ENCODE measurements at regions not wholly inside any gene's neighbourhood (a gene's known extent, or its start where the extent isn't known, plus 50 kb on each side); places are given as distances from the start of the nearest gene placed in this dataset.
"Not testable (repeated sequence)": the region's sequence is repeated elsewhere in the genome, so short reads cannot be mapped to it uniquely, and the experiment has no call there.

- H3K27ac ChIP-seq: no peak overlapping the region
These were observed 62.9 kb upstream of the EHBP1 start for GRCh38 chr2:62642429-62643099.

GRCh38 chr2:62641936-62642335, 63.6 kb upstream of the EHBP1 start:
- Histone ChIP-seq H3K4me3 (no peak overlapping the region), H3K27me3 (no peaks in the 10 kb centered on the region), H3K36me3 (no peaks in the 10 kb centered on the region), H3K27ac (no peak overlapping the region), H3K9me3 (no peaks in the 10 kb centered on the region), H3K4me1 (no peaks in the 10 kb centered on the region)
- TF ChIP-seq CTCF (IDR thresholded peaks at IDR 0.05) (no peak), POLR2AphosphoS5 (IDR thresholded peaks at IDR 0.05) (no peak)
- DNase-seq (ENCODE audit: low spot score in 2 of 2): no peak
- intact Hi-C loops (cut with DNase I; ENCODE audit: low total_unique reads): no loop called here

More at GRCh38 chr2:62642429-62643099, 62.9 kb upstream of the EHBP1 start:
- DNase-seq (ENCODE audit: low spot score in 2 of 2): no peak
- intact Hi-C loops (cut with DNase I; ENCODE audit: low total_unique reads): no loop called here
- Histone ChIP-seq H3K9me3 (no peaks in the 10 kb centered on the region), H3K36me3 (no peaks in the 10 kb centered on the region), H3K4me3 (no peak overlapping the region), H3K27me3 (no peaks in the 10 kb centered on the region), H3K4me1 (no peaks in the 10 kb centered on the region)
- no peak for TF ChIP-seq POLR2A (IDR thresholded peaks at IDR 0.05)
- no peak for TF ChIP-seq POLR2AphosphoS5 (IDR thresholded peaks at IDR 0.05)
- TF ChIP-seq CTCF (IDR thresholded peaks at IDR 0.05): no peak

DNA sequence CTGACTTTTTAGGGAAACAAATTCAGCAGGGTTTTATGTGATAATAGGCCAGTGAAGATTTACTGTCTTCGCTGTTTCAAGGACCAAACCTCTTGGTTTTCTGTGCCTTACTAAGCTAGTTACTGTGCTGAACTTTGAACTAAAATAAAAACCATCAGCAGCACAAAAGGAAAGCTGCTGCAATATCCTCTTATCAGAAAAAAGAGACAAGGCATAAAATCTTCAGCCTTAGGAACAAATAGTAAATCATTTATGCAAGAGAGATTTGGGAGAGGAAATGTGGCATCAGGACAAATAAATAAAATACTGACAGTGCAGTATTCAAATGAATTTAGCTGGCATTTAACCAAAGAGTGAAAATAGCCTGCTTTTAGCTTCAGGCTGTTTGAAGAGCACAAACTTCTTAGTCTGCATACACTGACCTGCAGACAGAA, 64.1 kb upstream of the EHBP1 start:
- Histone ChIP-seq H3K9me3 (no peaks in the 10 kb centered on the region), H3K27ac (no peak overlapping the region), H3K36me3 (no peaks in the 10 kb centered on the region), H3K4me3 (no peak overlapping the region), H3K4me1 (no peaks in the 10 kb centered on the region), H3K27me3 (no peaks in the 10 kb centered on the region)
- no peak for DNase-seq (ENCODE audit: low spot score in 2 of 2)
- TF ChIP-seq CTCF (IDR thresholded peaks at IDR 0.05): no peak
- TF ChIP-seq POLR2AphosphoS5 (IDR thresholded peaks at IDR 0.05): no peak
- intact Hi-C loops (cut with DNase I; ENCODE audit: low total_unique reads): no loop called here

GRCh38 chr2:62631160-62632085, 74.1 kb upstream of the EHBP1 start:
- peaks cover 0 to 6% of the 10 kb centered on the region in 2 donors for H3K9me3 ChIP-seq
- DNase-seq (ENCODE audit: low spot score in 2 of 2): no peak
- H3K4me3 ChIP-seq: no peak overlapping the region

DNA sequence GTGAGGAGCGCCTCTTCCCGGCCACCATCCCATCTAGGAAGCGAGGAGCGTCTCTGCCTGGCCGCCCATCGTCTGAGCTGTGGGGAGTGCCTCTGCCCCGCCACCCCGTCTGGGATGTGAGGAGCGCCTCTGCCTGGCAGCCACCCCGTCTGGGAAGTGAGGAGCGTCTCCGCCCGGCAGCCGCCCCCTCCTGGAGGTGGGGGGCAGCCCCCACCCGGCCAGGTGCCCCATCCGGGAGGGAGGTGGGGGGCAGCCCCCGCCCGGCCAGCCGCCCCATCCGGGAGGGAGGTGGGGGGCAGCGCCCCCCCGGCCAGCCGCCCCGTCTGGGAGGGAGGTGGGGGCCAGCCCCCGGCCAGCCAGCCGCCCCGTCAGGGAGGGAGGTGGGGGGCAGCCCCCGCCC, 75.3 kb upstream of the EHBP1 start:
- H3K9me3 ChIP-seq; H3K27me3 ChIP-seq; H3K36me3 ChIP-seq; DNase-seq (ENCODE audit: low spot score in 2 of 2); intact Hi-C loops (cut with DNase I; ENCODE audit: low total_unique reads); H3K4me3 ChIP-seq; H3K4me1 ChIP-seq; H3K27ac ChIP-seq: not testable (repeated sequence)

More at GRCh38 chr2:62631160-62632085, 74.1 kb upstream of the EHBP1 start:
- Histone ChIP-seq H3K4me1 (no peaks in the 10 kb centered on the region), H3K27ac (no peak overlapping the region), H3K36me3 (no peaks in the 10 kb centered on the region), H3K27me3 (no peaks in the 10 kb centered on the region)
- no peak for TF ChIP-seq POLR2AphosphoS5 (IDR thresholded peaks at IDR 0.05)
- no peak for TF ChIP-seq CTCF (IDR thresholded peaks at IDR 0.05)
- TF ChIP-seq POLR2A (IDR thresholded peaks at IDR 0.05): no peak
- intact Hi-C loops (cut with DNase I; ENCODE audit: low total_unique reads): no loop called here

DNA sequence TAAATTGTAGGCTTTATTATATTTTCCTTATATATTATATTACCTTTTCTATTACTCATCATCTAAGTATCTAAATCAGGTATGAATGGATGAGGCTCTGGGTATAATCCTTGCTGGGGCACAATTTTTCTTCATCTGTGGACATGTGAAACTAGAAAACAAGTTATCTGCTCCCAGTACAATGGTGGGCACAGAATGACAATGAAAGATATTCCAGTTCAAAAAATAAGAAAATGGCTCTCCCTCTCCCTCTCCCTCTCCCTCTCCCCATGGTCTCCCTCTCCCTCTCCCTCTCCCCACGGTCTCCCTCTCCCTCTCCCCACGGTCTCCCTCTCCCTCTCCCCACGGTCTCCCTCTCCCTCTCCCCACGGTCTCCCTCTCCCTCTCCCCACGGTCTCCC, 76.2 kb upstream of the EHBP1 start:
- H3K9me3 ChIP-seq; H3K36me3 ChIP-seq; H3K27ac ChIP-seq; H3K4me3 ChIP-seq; H3K4me1 ChIP-seq; H3K27me3 ChIP-seq; DNase-seq (ENCODE audit: low spot score in 2 of 2); intact Hi-C loops (cut with DNase I; ENCODE audit: low total_unique reads): not testable (repeated sequence)
